BLaER1 (cell line): ENCODE measurements at regions not wholly inside any gene's neighbourhood (a gene's known extent, or its start where the extent isn't known, plus 50 kb on each side); places are given as distances from the start of the nearest gene placed in this dataset.
"Not testable (repeated sequence)": the region's sequence is repeated elsewhere in the genome, so short reads cannot be mapped to it uniquely, and the experiment has no call there.

Source experiments
- H3K27ac ChIP-seq: shearing (Covaris generic); formaldehyde crosslinking; 2 replicates; pipeline ENCODE4 v1.8.1; 2022
- H3K27me3 ChIP-seq: shearing (Covaris generic); formaldehyde crosslinking; 2 replicates; pipeline ENCODE4 v1.8.1; 2022
- H3K36me3 ChIP-seq: shearing (Covaris generic); formaldehyde crosslinking; 2 replicates; pipeline ENCODE4 v1.8.1; 2022
- H3K4me1 ChIP-seq: shearing (Covaris generic); formaldehyde crosslinking; 2 replicates; pipeline ENCODE4 v1.8.1; 2022
- H3K4me2 ChIP-seq: shearing (Covaris generic); formaldehyde crosslinking; 2 replicates; pipeline ENCODE4 v1.8.1; 2022
- H3K4me3 ChIP-seq: shearing (Covaris generic); formaldehyde crosslinking; 2 replicates; pipeline ENCODE4 v1.8.1; 2022
- H3K9ac ChIP-seq: shearing (Covaris generic); formaldehyde crosslinking; 2 replicates; pipeline ENCODE4 v1.8.1; 2022
- H3K9me3 ChIP-seq: shearing (Covaris generic); formaldehyde crosslinking; 2 replicates; pipeline ENCODE4 v1.8.1; 2022
- H4K20me1 ChIP-seq: shearing (Covaris generic); formaldehyde crosslinking; 2 replicates; pipeline ENCODE4 v1.8.1; 2022
- Cebpa-rat ChIP-seq: shearing (Covaris generic); IDR thresholded peaks from 2 replicates; pipeline ENCODE4 v1.8.1; 2022

- no peak for TF ChIP-seq Cebpa-rat
Observed at GRCh38 chrX:53883196-53883595, 161.1 kb downstream of the PHF8 start.

GRCh38 chrX:53882331-53882730 is 161.9 kb downstream of the PHF8 start:
- H4K20me1 ChIP-seq: no peaks in the 10 kb centered on the region
- no peaks in the 10 kb centered on the region for H3K4me1 ChIP-seq
- H3K27me3 ChIP-seq: peaks cover 74% of the 10 kb centered on the region
- TF ChIP-seq Cebpa-rat: no peak
- H3K36me3 ChIP-seq: no peaks in the 10 kb centered on the region
- no peak overlapping the region for H3K4me3 ChIP-seq
- H3K9me3 ChIP-seq: peaks cover 9% of the 10 kb centered on the region; the same call in 1 of the 2 replicates
- H3K4me2 ChIP-seq: no peak overlapping the region
- no peak overlapping the region for H3K9ac ChIP-seq
- no peak overlapping the region for H3K27ac ChIP-seq

More at GRCh38 chrX:53883196-53883595, 161.1 kb downstream of the PHF8 start:
- 0 out of 2 replicates have a peak, but pooled peaks cover 8% of the 10 kb centered on the region for H3K9me3 ChIP-seq
- H3K4me2 ChIP-seq: no peak overlapping the region
- no peaks in the 10 kb centered on the region for H4K20me1 ChIP-seq
- H3K4me3 ChIP-seq: no peak overlapping the region
- H3K4me1 ChIP-seq: no peaks in the 10 kb centered on the region
- peaks cover 69% of the 10 kb centered on the region for H3K27me3 ChIP-seq
- no peaks in the 10 kb centered on the region for H3K36me3 ChIP-seq
- no peak overlapping the region for H3K27ac ChIP-seq
- no peak overlapping the region for H3K9ac ChIP-seq

GRCh38 chrX:53880786-53881185 is 163.5 kb downstream of the PHF8 start:
- H3K36me3 ChIP-seq, H3K4me3 ChIP-seq, H4K20me1 ChIP-seq, H3K27ac ChIP-seq, H3K4me2 ChIP-seq, H3K9ac ChIP-seq, H3K4me1 ChIP-seq: not testable (repeated sequence)
- Histone ChIP-seq H3K9me3 (peaks cover 15% of the 10 kb centered on the region), H3K27me3 (peaks cover 80% of the 10 kb centered on the region)

- peaks cover 11% of the 10 kb centered on the region for H3K9me3 ChIP-seq
- no peaks in the 10 kb centered on the region for H4K20me1 ChIP-seq
- no peaks in the 10 kb centered on the region for H3K36me3 ChIP-seq
- no peak overlapping the region for H3K4me3 ChIP-seq
- H3K27me3 ChIP-seq: peaks cover 61% of the 10 kb centered on the region
- H3K4me1 ChIP-seq: no peaks in the 10 kb centered on the region
- no peak overlapping the region for H3K9ac ChIP-seq
- TF ChIP-seq Cebpa-rat: no peak
- H3K4me2 ChIP-seq: no peak overlapping the region
- no peak overlapping the region for H3K27ac ChIP-seq
Observed at GRCh38 chrX:53859890-53860289, 173.4 kb upstream of the HUWE1 start.

GRCh38 chrX:53831662-53832635 is 145.4 kb upstream of the HUWE1 start:
- H3K4me2 ChIP-seq: no peak overlapping the region
- H3K27me3 ChIP-seq: peaks cover 12% of the 10 kb centered on the region
- no peak overlapping the region for H3K9ac ChIP-seq
- H3K9me3 ChIP-seq: no peaks in the 10 kb centered on the region
- H3K27ac ChIP-seq: no peak overlapping the region
- H3K4me1 ChIP-seq: no peaks in the 10 kb centered on the region
- no peak for TF ChIP-seq Cebpa-rat
- H3K36me3 ChIP-seq: no peaks in the 10 kb centered on the region
- H4K20me1 ChIP-seq: no peaks in the 10 kb centered on the region
- no peak overlapping the region for H3K4me3 ChIP-seq

- TF ChIP-seq Cebpa-rat: no peak
- Histone ChIP-seq H3K27me3 (peaks cover 11% of the 10 kb centered on the region), H3K36me3 (no peaks in the 10 kb centered on the region), H3K4me1 (no peaks in the 10 kb centered on the region), H3K4me2 (no peak overlapping the region), H3K9me3 (no peaks in the 10 kb centered on the region), H4K20me1 (no peaks in the 10 kb centered on the region), H3K27ac (no peak overlapping the region), H3K4me3 (no peak overlapping the region), H3K9ac (no peak overlapping the region)
Observed at GRCh38 chrX:53824686-53825085, 138.2 kb upstream of the HUWE1 start.

- not testable (repeated sequence) for H3K9ac ChIP-seq, H3K4me3 ChIP-seq, H3K9me3 ChIP-seq, H4K20me1 ChIP-seq, H3K4me1 ChIP-seq, H3K27ac ChIP-seq, H3K36me3 ChIP-seq, H3K4me2 ChIP-seq
- H3K27me3 ChIP-seq: peaks cover 33% of the 10 kb centered on the region
Observed at GRCh38 chrX:53818115-53818514, 131.6 kb upstream of the HUWE1 start.

- Histone ChIP-seq H3K4me2 (no peak overlapping the region), H3K9ac (no peak overlapping the region), H3K27me3 (peaks cover 35% of the 10 kb centered on the region), H3K9me3 (no peaks in the 10 kb centered on the region), H3K4me3 (no peak overlapping the region), H4K20me1 (no peaks in the 10 kb centered on the region), H3K4me1 (no peaks in the 10 kb centered on the region), H3K27ac (no peak overlapping the region), H3K36me3 (no peaks in the 10 kb centered on the region)
- TF ChIP-seq Cebpa-rat: no peak
Observed at GRCh38 chrX:53817548-53817947, 131.0 kb upstream of the HUWE1 start.

- Histone ChIP-seq H3K36me3 (no peaks in the 10 kb centered on the region), H3K27ac (no peak overlapping the region), H3K9me3 (no peaks in the 10 kb centered on the region), H3K4me1 (no peaks in the 10 kb centered on the region), H3K27me3 (peaks cover 35% of the 10 kb centered on the region), H3K4me2 (no peak overlapping the region), H3K4me3 (no peak overlapping the region), H4K20me1 (no peaks in the 10 kb centered on the region), H3K9ac (no peak overlapping the region)
- TF ChIP-seq Cebpa-rat: no peak
Observed at GRCh38 chrX:53813670-53814440, 127.3 kb upstream of the HUWE1 start.

- Histone ChIP-seq H3K27me3 (peaks cover 42% of the 10 kb centered on the region), H3K9me3 (peaks cover 9% of the 10 kb centered on the region; the same call in 1 of the 2 replicates), H3K4me2 (no peak overlapping the region), H3K4me3 (no peak overlapping the region), H3K36me3 (no peaks in the 10 kb centered on the region), H3K27ac (no peak overlapping the region), H3K4me1 (no peaks in the 10 kb centered on the region), H3K9ac (no peak overlapping the region), H4K20me1 (no peaks in the 10 kb centered on the region; the same call in 1 of the 2 replicates)
- TF ChIP-seq Cebpa-rat: no peak
Observed at GRCh38 chrX:53798281-53798680, 111.8 kb upstream of the HUWE1 start.
